H1 (cell line): ENCODE measurements at regions not wholly inside any gene's neighbourhood (a gene's known extent, or its start where the extent isn't known, plus 50 kb on each side); places are given as distances from the start of the nearest gene placed in this dataset.

Experiments
- CTCF ChIA-PET: fragments of 300-600 bp; sonication (Branson Sonifier 250); formaldehyde crosslinking; loops from one replicate; lab custom pipeline; 2021; ENCODE audit not compliant: partially characterized antibody; lab: Charles Lee
- POLR2A ChIA-PET: fragments of 300-600 bp; sonication (Branson Sonifier 250); formaldehyde crosslinking; loops from one replicate; lab custom pipeline; 2021; ENCODE audit warnings: inconsistent platforms; ENCODE audit not compliant: partially characterized antibody; lab: Charles Lee
- DNase-seq, 2 experiments: peaks; one replicate each; pipeline versions ENCODE4 v3.0.0 to v3.0.0-alpha.2; 2010 to 2022; ENCODE audit warnings: low spot score in 2 of 2, low read depth in 1 of 2, mixed read lengths in 1 of 2
- FAIRE-seq: peaks from 2 replicates; lab custom pipeline; 2011; peaks lifted over from hg19 to GRCh38; lab: Jason Lieb, UNC
- H2AFZ ChIP-seq: 2 replicates; pipeline ENCODE4 v1.8.1; 2012; ENCODE audit warnings: low read length, inconsistent platforms
- H2AK5ac ChIP-seq: 2 replicates; pipeline ENCODE4 v1.6.1; 2013; ENCODE audit warnings: low read depth, low read length
- H2BK120ac ChIP-seq: replicated peaks from 2 replicates; pipeline ENCODE3; 2013; ENCODE audit warnings: low read depth, low read length, inconsistent platforms
- H2BK12ac ChIP-seq: 2 replicates; pipeline ENCODE4 v1.6.1; 2013; ENCODE audit warnings: low read depth, low read length
- H2BK15ac ChIP-seq: 2 replicates; pipeline ENCODE4 v1.6.1; 2013; ENCODE audit warnings: low read length
- H2BK20ac ChIP-seq: 2 replicates; pipeline ENCODE4 v1.6.1; 2013; ENCODE audit warnings: low read length
- H2BK5ac ChIP-seq: 2 replicates; pipeline ENCODE4 v1.6.1; 2013; ENCODE audit warnings: low read depth, low read length
- H3K14ac ChIP-seq: 2 replicates; pipeline ENCODE4 v1.6.1; 2013; ENCODE audit warnings: inconsistent platforms; ENCODE audit not compliant: insufficient read length
- H3K18ac ChIP-seq: 2 replicates; pipeline ENCODE4 v1.6.1; 2013; ENCODE audit warnings: low read length; ENCODE audit errors: extremely low read depth
- H3K23ac ChIP-seq: 2 replicates; pipeline ENCODE4 v1.6.1; 2013; ENCODE audit warnings: inconsistent platforms; ENCODE audit not compliant: insufficient read length
- H3K23me2 ChIP-seq: 2 replicates; pipeline ENCODE4 v1.6.1; 2013; ENCODE audit warnings: low read depth, low read length
- H3K27ac ChIP-seq: 2 replicates; pipeline ENCODE4 v1.6.1; 2011; ENCODE audit warnings: low read depth, low read length, inconsistent platforms
- H3K27me3 ChIP-seq, 4 experiments: replicated peaks in 1 of 4; 1 replicate in 1 of 4; 2 replicates in 3 of 4; pipeline versions ENCODE4 v1.6.1 to v1.8.1; 2011 to 2013; ENCODE audit warnings: low read length in 3 of 4, mild to moderate bottlenecking in 3 of 4, inconsistent platforms in 2 of 4, mixed read lengths in 2 of 4, moderate library complexity in 1 of 4; ENCODE audit not compliant: control insufficient read depth in 3 of 4, insufficient read depth in 3 of 4; ENCODE audit errors: extremely low read depth in 1 of 4
- H3K36me3 ChIP-seq, 4 experiments: 2 replicates each; pipeline versions ENCODE4 v1.6.1 to v1.8.1; 2011 to 2013; ENCODE audit warnings: mild to moderate bottlenecking in 4 of 4, low read length in 3 of 4, moderate library complexity in 2 of 4, control low read depth in 1 of 4, inconsistent platforms in 1 of 4; ENCODE audit not compliant: insufficient read depth in 4 of 4, control insufficient read depth in 2 of 4
- H3K4ac ChIP-seq: replicated peaks from 2 replicates; pipeline ENCODE3; 2013; ENCODE audit warnings: low read length, low read depth, mixed read lengths, inconsistent platforms; ENCODE audit not compliant: insufficient read length
- H3K4me1 ChIP-seq, 4 experiments: replicated peaks in 1 of 4; 1 replicate in 1 of 4; 2 replicates in 3 of 4; pipeline versions ENCODE4 v1.6.1 to v1.8.1; 2011 to 2013; ENCODE audit warnings: low read length in 3 of 4, inconsistent platforms in 2 of 4, mixed read lengths in 1 of 4; ENCODE audit not compliant: insufficient read depth in 4 of 4, control insufficient read depth in 3 of 4
- H3K4me2 ChIP-seq, 2 experiments: 2 replicates each; pipeline versions ENCODE4 v1.6.1 to v1.8.1; 2011 to 2013; ENCODE audit warnings: low read depth in 2 of 2, low read length in 2 of 2, control low read depth in 1 of 2, inconsistent platforms in 1 of 2, mild to moderate bottlenecking in 1 of 2; ENCODE audit not compliant: insufficient read depth in 1 of 2
- H3K4me3 ChIP-seq, 4 experiments: fragments of 200-600, 300-600 bp in 1 of 4; sonication (generic), shearing (Covaris generic), sonication (Bioruptor Twin) in 1 of 4; 2 replicates each; pipeline versions ENCODE4 v1.5.1 to v1.8.1; 2011 to 2016; ENCODE audit warnings: low read length in 4 of 4, low read depth in 3 of 4, control low read depth in 2 of 4, inconsistent platforms in 2 of 4, mild to moderate bottlenecking in 2 of 4, mixed read lengths in 1 of 4, moderate library complexity in 1 of 4; ENCODE audit not compliant: insufficient read depth in 2 of 4; ENCODE audit errors: extremely low read depth in 1 of 4
- H3K56ac ChIP-seq: replicated peaks from 2 replicates; pipeline ENCODE3; 2013; ENCODE audit warnings: low read depth, mild to moderate bottlenecking, mixed read lengths, low read length, inconsistent platforms; ENCODE audit not compliant: insufficient read length
- H3K79me1 ChIP-seq: 2 replicates; pipeline ENCODE4 v1.6.1; 2013; ENCODE audit warnings: low read depth, low read length, control low read depth
- H3K79me2 ChIP-seq, 2 experiments: 2 replicates each; pipeline versions ENCODE4 v1.6.1 to v1.8.1; 2012 to 2013; ENCODE audit warnings: low read length in 2 of 2, mild to moderate bottlenecking in 2 of 2, inconsistent platforms in 1 of 2; ENCODE audit not compliant: insufficient read depth in 2 of 2, control insufficient read depth in 1 of 2
- H3K9ac ChIP-seq, 4 experiments: replicated peaks in 1 of 4; 1 replicate in 1 of 4; 2 replicates in 3 of 4; pipeline versions ENCODE4 v1.6.1 to v1.8.1; 2011 to 2013; ENCODE audit warnings: low read depth in 3 of 4, low read length in 3 of 4, control low read depth in 2 of 4, mild to moderate bottlenecking in 2 of 4, moderate library complexity in 2 of 4, inconsistent platforms in 1 of 4; ENCODE audit errors: extremely low read depth in 1 of 4
- H3K9me3 ChIP-seq, 2 experiments: 2 replicates each; pipeline versions ENCODE4 v1.6.1 to v1.8.1; 2012 to 2013; ENCODE audit warnings: mild to moderate bottlenecking in 2 of 2, moderate library complexity in 2 of 2, control low read depth in 1 of 2, inconsistent platforms in 1 of 2, low read depth in 1 of 2, low read length in 1 of 2, mixed read lengths in 1 of 2; ENCODE audit not compliant: insufficient read depth in 2 of 2
- H4K20me1 ChIP-seq, 2 experiments: replicated peaks in 1 of 2; 2 replicates each; pipeline versions ENCODE3 to v1.8.1; 2011 to 2013; ENCODE audit warnings: inconsistent platforms in 2 of 2, low read length in 2 of 2, mild to moderate bottlenecking in 1 of 2; ENCODE audit not compliant: insufficient read depth in 2 of 2, control insufficient read depth in 1 of 2
- H4K5ac ChIP-seq: 2 replicates; pipeline ENCODE4 v1.6.1; 2013; ENCODE audit warnings: low read length, low read depth, mixed read lengths, inconsistent platforms; ENCODE audit not compliant: insufficient read length
- H4K8ac ChIP-seq: 2 replicates; pipeline ENCODE4 v1.8.0; 2013; ENCODE audit warnings: mild to moderate bottlenecking, moderate library complexity, low read length, inconsistent platforms; ENCODE audit not compliant: insufficient read depth; ENCODE audit errors: extremely low read depth
- H4K91ac ChIP-seq: replicated peaks from 2 replicates; pipeline ENCODE3; 2013; ENCODE audit warnings: low read length, mixed read lengths, inconsistent platforms; ENCODE audit not compliant: insufficient read length
- BCL11A ChIP-seq, 2 experiments: IDR thresholded peaks; one replicate each; pipeline ENCODE4 v1.6.1; 2011; ENCODE audit warnings: low read depth in 2 of 2, low read length in 2 of 2, mild to moderate bottlenecking in 2 of 2
- BRCA1 ChIP-seq: IDR thresholded peaks from 2 replicates; pipeline ENCODE4 v1.6.1; 2012; ENCODE audit warnings: low read depth, low read length, improper control_type of control experiment
- CREB1 ChIP-seq: IDR thresholded peaks from 2 replicates; pipeline ENCODE4 v1.6.1; 2012; ENCODE audit warnings: inconsistent platforms
- GABPA ChIP-seq: IDR thresholded peaks from 2 replicates; pipeline ENCODE4 v1.6.1; 2011; ENCODE audit warnings: mild to moderate bottlenecking, low read length, moderate library complexity, borderline replicate concordance; ENCODE audit not compliant: insufficient read depth
- HDAC2 ChIP-seq, 2 experiments: fragments of 300-600 bp in 1 of 2; sonication (generic) in 1 of 2; IDR thresholded peaks; 2 replicates each; pipeline ENCODE4 v1.6.1; 2011 to 2012; ENCODE audit warnings: low read depth in 2 of 2, low read length in 2 of 2, mild to moderate bottlenecking in 2 of 2, moderate library complexity in 2 of 2, borderline replicate concordance in 1 of 2, inconsistent platforms in 1 of 2
- HDAC6 ChIP-seq: IDR thresholded peaks from one replicate; pipeline ENCODE4 v1.7.1; 2012; ENCODE audit warnings: low read depth, mild to moderate bottlenecking, inconsistent platforms, low read length, moderate library complexity
- JUN ChIP-seq: IDR thresholded peaks from 2 replicates; pipeline ENCODE4 v1.6.1; 2011; ENCODE audit warnings: low read depth, mild to moderate bottlenecking, improper control_type of control experiment, low read length
- KDM5A ChIP-seq: fragments of 200-600 bp; IDR thresholded peaks from 2 replicates; pipeline ENCODE4 v1.7.1; 2012; ENCODE audit warnings: mild to moderate bottlenecking, low read length, inconsistent platforms, mixed read lengths
- NRF1 ChIP-seq: IDR thresholded peaks from 2 replicates; pipeline ENCODE4 v1.6.1; 2011; ENCODE audit warnings: mild to moderate bottlenecking, low read depth, low read length, improper control_type of control experiment
- RNF2 ChIP-seq: fragments of 200-900, 300-1000 bp; sonication (generic); IDR thresholded peaks from 2 replicates; pipeline ENCODE4 v1.7.1; 2016; ENCODE audit warnings: borderline replicate concordance, low read depth, mild to moderate bottlenecking, antibody characterized with exemption, low read length; ENCODE audit not compliant: poor library complexity, severe bottlenecking; ENCODE audit errors: missing control alignments
- SIRT6 ChIP-seq: IDR thresholded peaks from one replicate; pipeline ENCODE4 v1.7.1; 2012; ENCODE audit warnings: low read length, inconsistent platforms
- SP4 ChIP-seq: IDR thresholded peaks from 2 replicates; pipeline ENCODE4 v1.6.1; 2012; ENCODE audit warnings: low read length, inconsistent platforms
- TCF12 ChIP-seq: IDR thresholded peaks from 2 replicates; pipeline ENCODE4 v1.6.1; 2011; ENCODE audit warnings: low read depth, mild to moderate bottlenecking, low read length
- WGBS, 2 experiments: shearing (Covaris generic) in 1 of 2; methylation state at CpG; one replicate each; pipeline versions ENCODE4 v1.1.6 to v1.1.7; 2013 to 2015; ENCODE audit warnings: low lambda C conversion rate in 2 of 2, mixed read lengths in 2 of 2, inconsistent platforms in 1 of 2, low coverage in 1 of 2, missing lambda C conversion rate in 1 of 2; ENCODE audit not compliant: insufficient replicate concordance in 2 of 2, insufficient coverage in 1 of 2, insufficient read length in 1 of 2; ENCODE audit errors: extremely low coverage in 1 of 2, missing lambda C conversion rate in 1 of 2; 5-methylcytosine and 5-hydroxymethylcytosine counted together
- TF ChIP-seq, protein P1 (sequence below): IDR thresholded peaks from 2 replicates; pipeline ENCODE4 v1.6.1; 2011; ENCODE audit warnings: low read length, improper control_type of control experiment

DNA sequence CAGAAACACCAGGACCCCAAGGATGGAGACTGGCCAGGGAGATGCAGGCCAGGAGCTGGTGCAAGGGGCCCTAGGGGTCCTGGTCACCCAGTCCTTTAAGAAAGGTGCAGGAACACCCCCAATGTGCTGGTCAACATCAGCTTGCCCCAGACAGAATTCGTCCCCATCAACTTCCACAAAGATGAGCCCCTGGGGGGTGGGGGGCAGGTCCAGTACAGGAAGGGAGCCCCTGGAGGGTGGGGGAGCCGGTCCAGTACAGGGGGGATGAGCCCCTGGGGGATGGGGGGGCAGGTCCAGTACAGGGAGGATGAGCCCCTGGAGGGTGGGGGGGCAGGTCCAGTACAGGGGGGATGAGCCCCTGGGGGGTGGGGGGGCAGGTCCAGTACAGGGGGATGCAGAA is 160.7 kb upstream of the SALL3 start:
- no peak overlapping the region for H2BK12ac ChIP-seq
- POLR2A ChIA-PET = no interaction called here
- no peaks in the 10 kb centered on the region for H3K79me1 ChIP-seq
- H3K9me3 ChIP-seq = no peaks in the 10 kb centered on the region
- H4K5ac ChIP-seq = no peak overlapping the region
- no peak for DNase-seq
- no peaks in the 10 kb centered on the region for H3K27me3 ChIP-seq
- H2BK5ac ChIP-seq = no peak overlapping the region
- H3K18ac ChIP-seq = no peak overlapping the region
- CTCF ChIA-PET = interaction anchor here (0.6 kb wide), 1 partner anchor 57 kb away, joined by 4 read pairs; no protein-coding TSS in a partner anchor
- H2BK20ac ChIP-seq = no peak overlapping the region
- H3K4me3 ChIP-seq = no peak overlapping the region
- no peaks in the 10 kb centered on the region for H3K79me2 ChIP-seq
- no peak for FAIRE-seq
- no peak overlapping the region for H3K23ac ChIP-seq
- no peak overlapping the region for H2AK5ac ChIP-seq
- 83% methylated on average over 1 of the region's 2 CpGs; no CpG with 5 or more reads in 1 of the 2 experiments for WGBS, 2 experiments
- H4K20me1 ChIP-seq = no peaks in the 10 kb centered on the region
- no peak overlapping the region for H3K14ac ChIP-seq
- H3K4me1 ChIP-seq = peaks cover 3 to 11% (median 7%) of the 10 kb centered on the region in 4 experiments
- H3K4ac ChIP-seq = no peak overlapping the region
- no peak overlapping the region for H2AFZ ChIP-seq
- H3K23me2 ChIP-seq = no peaks in the 10 kb centered on the region
- no peak overlapping the region for H2BK15ac ChIP-seq
- no peak overlapping the region for H3K4me2 ChIP-seq
- no peak overlapping the region for H4K8ac ChIP-seq
- H3K56ac ChIP-seq = no peak overlapping the region
- no peak overlapping the region for H4K91ac ChIP-seq
- H2BK120ac ChIP-seq = no peak overlapping the region
- H3K36me3 ChIP-seq = no peaks in the 10 kb centered on the region
- H3K9ac ChIP-seq = no peak overlapping the region
- no peak overlapping the region for H3K27ac ChIP-seq
- TF ChIP-seq HDAC2 (IDR thresholded peaks at IDR 0.05; ENCODE audit: borderline replicate concordance in 1 of 2, low read depth in 2 of 2, low read length in 2 of 2) (no peak), RNF2 (no peak), BCL11A (IDR thresholded peaks at IDR 0.05; ENCODE audit: low read depth in 2 of 2, low read length in 2 of 2) (no peak), HDAC6 (no peak), JUN (no peak), NRF1 (no peak), SIRT6 (no peak), BRCA1 (no peak), SP4 (no peak), TCF12 (no peak), GABPA (no peak), KDM5A (no peak), CREB1 (no peak)
- TF ChIP-seq, protein P1, sequence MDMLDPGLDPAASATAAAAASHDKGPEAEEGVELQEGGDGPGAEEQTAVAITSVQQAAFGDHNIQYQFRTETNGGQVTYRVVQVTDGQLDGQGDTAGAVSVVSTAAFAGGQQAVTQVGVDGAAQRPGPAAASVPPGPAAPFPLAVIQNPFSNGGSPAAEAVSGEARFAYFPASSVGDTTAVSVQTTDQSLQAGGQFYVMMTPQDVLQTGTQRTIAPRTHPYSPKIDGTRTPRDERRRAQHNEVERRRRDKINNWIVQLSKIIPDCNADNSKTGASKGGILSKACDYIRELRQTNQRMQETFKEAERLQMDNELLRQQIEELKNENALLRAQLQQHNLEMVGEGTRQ = no peak
